H4 (cell line): ENCODE measurements at regions not wholly inside any gene's neighbourhood (a gene's known extent, or its start where the extent isn't known, plus 50 kb on each side); places are given as distances from the start of the nearest gene placed in this dataset.

Experiments
- DNase-seq: peaks from one replicate; pipeline ENCODE4 v3.0.0-alpha.2; 2015; ENCODE audit warnings: low spot score

DNA sequence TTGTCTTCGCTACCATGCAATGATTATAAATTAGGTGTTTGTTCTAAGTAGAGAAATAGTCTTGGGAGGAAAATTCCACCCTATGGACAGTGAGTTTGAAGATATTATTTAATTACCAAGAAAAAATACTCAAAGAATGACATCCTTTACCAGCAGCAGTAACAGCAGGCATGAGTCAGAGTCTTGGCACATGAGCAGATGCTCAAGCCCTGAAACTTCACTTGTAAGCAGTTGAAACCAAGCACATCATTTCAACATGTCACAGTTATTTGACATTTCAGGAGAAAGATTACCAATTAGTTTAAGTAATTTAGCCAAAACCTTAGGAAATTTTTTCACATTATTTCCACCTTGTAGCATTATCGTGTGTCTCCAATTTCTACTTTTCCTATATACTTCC is 99.2 kb downstream of the C12orf50 start:
- no peak for DNase-seq

DNA sequence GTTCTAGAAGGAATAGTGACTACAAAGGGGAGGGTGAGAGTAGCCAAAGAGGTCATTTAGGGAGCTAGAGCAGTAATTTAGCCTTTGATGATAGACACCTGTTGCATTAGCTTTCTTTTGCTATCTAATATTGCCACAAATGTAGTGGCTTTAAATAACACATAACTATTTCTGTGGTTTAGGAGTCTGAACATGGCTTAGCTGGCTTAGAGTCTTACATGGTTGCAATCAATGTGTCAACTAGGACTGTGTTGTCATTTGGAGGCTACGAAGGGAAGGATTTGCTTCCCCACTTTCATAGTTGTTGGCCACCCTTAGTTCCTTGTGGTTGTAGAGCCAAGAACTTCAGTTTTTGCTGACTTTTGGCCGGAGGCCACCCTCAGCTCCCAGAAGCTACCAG is 99.9 kb downstream of the C12orf50 start:
- no peak for DNase-seq

DNA sequence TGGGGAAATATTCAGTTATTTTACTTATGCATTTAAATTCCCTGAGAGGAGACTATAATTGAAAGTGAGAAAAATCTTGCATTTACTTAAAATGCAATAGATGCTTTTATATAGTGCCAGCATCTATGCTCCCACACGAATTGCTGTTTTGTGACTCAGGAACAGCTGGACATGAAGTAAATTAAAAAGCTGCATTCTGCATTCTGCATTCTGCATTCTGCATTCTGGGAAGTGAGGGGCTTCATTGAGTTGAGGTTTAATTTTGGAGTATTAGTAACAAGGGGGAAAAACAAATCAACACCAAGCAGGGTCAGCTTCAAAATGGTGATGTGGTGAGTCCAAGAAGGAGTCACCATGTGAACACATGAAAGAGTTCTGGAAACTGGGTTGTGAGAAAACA is 101.2 kb downstream of the C12orf50 start:
- DNase-seq: no peak

DNA sequence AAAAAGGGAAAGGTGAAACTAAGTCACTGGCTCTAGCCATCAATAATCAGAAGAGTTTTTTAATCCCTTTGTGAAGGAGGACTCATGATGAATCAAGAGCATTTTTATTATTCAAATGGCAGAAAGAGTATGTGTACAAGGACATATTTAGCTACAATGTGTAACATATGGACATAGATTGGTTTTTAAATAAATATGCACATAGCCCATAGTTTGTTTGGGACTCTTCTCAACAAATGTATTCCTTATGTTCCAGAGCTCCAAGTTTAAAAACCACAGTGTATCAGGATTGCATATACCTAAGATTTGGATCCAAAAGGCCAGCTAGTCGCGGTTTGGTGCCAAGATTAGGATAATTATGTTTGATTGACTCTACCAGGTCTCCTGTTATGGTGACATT is 104.2 kb downstream of the C12orf50 start:
- no peak for DNase-seq

DNA sequence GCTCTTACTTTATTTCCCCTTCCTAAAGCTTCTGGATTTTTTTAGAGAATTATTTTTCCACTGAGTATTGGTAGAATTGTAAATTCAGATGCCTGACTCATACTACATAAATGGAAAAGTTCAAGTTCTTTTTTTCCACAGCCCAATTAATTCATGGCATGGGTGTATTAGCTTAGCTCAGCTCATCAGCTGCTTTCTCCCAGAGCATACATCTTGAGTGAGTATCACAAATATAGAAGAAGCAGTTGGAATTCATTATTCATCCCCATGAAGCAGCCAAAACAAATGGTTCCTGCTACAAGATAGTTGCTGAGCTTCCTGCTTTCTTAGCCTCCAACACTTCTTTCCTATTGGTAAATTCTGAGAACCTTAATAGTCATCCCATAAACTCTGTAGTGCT is 105.1 kb downstream of the C12orf50 start:
- DNase-seq: no peak

DNA sequence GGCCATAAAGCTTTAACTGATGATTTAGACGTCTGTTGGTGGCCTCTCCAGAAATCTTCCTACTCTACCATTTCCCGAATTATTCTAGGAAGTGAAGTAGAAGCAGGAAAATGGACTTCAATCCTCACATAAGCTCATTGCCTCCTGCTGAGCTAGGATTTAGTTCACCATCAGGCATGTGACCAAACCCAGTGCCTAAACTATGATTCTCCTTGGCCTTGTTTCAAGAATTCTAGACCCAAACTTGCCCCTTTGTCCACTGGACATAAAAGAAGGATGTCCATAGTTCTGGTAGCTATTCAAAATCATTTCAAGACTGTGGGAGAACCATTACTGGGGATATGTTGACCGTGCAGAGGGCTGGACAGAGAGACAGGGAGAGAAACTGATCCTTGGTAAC is 105.8 kb downstream of the C12orf50 start:
- no peak for DNase-seq

DNA sequence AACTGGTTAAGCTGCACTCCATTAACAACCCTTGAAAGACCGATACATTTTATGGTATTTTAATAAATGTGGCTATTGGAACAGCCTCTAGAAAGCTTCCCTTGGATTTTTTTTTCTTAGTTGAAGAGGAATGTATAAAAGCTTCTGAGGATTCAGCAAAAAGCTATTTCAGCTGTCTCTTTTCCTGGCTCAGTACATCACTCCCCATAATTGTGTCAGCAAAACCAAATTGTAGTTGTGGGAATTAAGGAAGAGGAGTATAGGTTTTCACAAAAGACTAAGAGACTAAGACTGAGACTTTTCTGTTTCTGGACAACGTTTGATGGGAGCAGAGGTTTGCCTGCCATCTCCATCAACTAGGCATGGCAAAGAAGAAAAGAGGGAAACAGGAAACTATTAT is 106.5 kb downstream of the C12orf50 start:
- no peak for DNase-seq

DNA sequence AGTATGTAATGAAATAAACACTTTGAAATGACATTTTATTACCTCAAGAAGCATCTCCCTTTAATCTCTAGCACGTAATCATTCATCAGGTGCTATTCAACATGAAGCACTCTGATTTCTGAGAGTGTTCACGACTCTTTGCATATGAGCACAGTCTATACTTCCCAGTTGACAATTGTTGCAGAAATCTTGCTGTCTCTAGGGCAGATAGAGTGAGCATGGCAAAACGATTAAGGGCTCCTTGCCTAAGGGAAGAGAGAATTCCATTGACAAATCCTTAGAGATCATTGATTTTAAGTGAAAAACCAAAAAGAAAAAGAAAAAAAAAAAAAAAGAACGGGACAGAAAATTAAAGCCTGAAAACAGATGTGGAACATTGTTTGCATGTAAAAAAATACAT is 107.6 kb downstream of the C12orf50 start:
- no peak for DNase-seq

DNA sequence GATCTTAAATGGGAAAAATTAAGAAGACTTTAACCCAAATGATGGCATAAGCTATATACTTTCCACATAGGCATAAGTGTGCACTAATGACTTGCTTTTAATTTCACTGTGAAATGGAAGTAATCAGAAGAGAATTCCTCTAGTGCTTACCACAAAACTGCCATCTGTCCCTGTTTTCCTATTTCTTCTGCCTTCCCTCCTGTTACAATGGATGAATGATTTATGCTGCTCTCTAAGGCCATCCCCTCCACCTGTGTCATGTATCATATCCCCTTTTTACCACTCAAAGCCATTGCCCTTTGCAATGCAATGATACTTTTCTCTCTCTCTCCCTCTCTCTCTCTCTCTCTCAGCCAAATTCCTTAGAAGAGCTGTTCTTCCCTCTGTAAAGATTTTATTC is 109.1 kb downstream of the C12orf50 start:
- DNase-seq: no peak

DNA sequence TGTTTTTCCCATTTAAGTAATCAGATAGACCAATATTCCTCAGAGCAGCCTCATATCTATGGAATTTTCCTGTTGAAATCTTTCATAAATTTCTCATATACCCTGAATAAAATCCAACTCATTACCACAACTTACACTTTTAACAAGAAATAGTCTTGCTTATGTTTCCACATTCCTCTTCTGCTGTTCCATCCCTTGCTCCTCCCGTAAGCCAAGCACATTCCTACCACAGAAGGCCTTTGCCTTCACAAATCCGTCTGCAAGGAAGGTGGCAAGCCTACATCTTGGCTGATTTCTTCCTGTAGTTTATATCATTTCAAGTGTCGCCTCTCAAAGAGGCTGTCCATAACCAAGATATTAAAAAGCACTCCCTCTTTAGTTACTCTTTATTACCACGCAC is 127.7 kb downstream of the C12orf50 start:
- no peak for DNase-seq

DNA sequence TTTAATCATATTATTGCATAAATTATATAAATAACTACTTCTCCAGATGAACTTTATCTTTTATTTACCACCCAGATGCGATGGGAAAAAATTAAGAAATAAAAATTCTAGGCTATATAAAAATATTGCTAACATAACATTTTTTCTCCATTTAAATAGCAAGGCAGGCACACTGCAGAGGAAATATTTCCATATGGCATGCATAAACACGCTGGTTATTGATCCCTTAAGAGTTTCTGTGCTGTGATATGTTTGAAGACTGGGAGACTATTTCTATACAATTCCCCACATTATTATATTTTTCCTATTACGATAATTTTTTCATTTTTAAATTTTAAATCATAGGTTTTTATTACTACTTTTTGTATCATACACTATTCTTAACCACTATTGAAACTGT is 131.5 kb downstream of the C12orf50 start:
- no peak for DNase-seq

DNA sequence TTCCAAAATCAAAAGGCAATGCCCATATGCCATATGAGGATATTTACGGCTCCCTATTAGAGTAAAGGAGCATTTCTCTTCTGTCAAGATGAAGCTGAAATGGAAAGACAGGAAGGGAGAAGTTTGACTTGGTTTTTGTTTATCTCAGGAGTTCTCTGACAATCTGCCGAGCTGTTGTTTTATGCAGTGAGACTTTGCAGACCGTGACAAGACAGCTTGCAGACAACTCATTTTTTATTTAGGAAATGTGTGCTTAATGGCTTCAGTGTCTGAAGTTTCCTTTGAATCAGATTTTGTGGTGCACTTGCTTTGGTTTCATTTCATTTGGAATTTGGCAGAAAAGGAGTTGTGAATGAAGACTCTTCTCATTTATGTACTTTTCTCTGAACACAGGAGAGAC is 145.4 kb downstream of the C12orf50 start:
- DNase-seq: no peak

DNA sequence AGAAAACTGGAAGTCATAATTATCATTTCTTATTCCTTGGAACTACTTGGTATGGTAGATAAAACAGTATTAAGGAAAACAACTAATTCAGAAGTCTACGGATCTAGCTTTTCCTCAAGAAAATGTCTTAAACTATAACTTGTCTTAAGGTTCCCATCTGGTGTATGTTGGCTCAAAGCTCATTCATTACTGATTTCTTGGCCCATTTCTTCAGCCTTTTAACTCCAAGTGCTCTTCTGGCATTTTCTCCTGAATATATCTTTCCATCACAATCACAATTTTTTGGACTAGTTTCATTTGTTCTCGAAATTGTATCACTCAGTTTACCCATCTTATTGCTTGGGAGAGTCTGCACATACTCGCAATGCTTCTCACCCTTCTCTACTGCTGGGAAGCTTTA is 150.1 kb downstream of the C12orf50 start:
- no peak for DNase-seq

DNA sequence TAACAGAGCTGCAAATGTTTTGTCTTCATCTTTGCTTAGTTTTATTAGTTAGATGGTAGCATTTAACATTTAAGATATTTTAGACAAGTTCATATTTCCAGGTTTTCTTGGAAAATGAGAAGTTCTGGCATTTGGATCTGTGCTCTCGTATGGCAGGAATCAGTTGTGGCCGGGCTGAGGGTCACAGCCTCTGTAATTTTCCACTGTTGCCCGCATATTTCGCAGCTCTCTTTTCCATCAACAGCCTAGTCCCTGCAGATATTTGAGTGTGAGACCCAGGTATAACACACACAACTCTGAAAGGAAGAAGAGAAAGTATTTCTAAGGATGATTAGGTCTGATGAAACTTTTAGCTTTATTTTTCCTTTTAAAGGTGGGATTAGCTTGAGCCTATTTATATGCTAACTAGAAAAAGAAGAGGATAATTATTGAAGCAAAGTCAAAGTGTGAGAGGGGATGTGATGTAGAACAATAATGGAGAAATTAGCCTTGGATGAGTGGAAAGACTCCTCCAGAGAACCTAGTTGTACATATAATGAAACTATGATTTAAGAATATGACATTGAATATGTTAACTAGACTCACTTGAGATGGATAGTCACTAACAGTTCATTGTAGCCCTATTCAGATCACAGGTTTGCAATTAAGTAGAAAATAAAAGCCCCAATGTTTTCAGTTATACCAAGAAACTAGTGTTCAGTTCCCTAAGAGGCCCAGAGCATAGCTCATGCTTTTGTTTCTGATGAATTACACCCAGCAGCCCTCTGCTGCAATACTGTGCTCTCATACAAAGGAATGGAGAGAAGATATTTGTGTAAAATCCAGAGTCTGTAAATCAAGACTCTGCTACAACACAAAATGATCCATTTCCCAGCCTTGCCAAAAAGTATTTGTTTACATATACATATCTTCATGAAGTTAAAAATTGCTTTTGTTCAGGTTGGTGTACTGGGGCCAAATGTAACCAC is 158.4 kb downstream of the C12orf50 start:
- DNase-seq: no peak

DNA sequence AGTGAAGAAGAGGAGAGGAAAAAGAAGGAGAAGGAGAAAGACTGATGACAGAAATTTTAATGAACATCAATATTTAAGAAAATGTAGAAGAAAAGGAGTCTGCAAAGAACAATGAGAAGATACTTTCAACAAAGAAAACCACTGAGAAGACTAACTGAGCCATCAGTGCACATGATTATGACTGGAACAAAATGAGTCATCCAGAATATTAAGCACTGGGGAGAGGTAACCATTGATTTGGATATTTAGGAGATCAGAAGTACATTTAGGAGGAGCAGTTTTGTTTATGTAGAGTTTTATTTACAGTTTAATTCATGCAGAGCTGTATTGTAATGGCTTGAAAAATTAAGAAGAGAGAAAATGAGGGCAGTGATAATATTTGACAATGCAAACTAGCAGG is 159.1 kb downstream of the C12orf50 start:
- no peak for DNase-seq

DNA sequence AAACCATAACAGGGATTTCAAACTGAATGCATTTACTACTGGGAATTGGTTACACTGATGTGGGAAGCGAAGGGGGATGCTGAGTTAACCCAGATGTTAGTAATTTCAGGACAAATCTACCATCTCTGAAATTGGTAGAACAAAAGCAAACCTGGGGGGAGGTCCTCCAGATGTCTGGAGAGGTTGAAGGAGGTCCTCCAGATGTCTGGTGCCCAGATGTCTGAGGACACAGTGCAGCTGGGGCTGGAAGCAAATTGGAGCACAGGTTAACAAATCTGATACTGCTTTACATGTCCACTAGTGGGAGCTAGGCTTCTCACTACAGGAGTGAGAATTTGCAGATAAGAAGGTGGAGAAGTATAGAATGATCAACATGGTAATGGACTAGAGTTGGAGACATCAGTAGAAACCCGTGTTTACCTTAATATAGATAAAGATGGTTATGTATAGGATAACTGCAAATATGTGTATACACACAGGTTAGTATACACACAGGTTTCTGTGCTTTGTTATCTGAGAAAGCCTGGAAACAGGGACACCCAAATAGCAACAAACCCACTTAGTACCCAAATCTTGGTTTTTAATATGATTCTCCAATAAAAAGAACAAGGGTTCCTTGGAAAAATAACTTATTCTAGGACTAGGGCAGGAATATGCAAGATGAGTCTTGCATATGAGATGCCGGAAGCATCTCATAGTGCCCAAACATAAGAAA is 162.5 kb downstream of the C12orf50 start:
- peak; percentile 22 for DNase-seq

DNA sequence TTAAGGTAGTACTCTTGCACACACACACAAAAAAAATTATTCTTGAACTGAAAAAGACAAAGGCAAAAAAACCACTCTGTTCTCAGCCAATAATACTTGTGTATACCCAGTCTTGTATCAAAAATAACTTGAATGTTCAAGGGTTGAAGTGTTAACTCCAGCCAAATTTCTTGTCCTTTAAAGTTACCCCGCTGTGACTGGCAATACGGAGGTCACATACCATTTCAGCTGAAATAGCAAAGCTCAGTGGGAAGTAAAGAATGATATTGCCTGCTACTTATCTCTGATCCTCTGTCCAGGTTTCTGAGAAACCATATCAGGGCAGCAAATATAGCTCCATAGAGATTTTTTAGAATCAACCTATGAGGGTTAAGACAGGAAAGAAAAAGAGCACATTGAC is 167.4 kb downstream of the C12orf50 start:
- no peak for DNase-seq

DNA sequence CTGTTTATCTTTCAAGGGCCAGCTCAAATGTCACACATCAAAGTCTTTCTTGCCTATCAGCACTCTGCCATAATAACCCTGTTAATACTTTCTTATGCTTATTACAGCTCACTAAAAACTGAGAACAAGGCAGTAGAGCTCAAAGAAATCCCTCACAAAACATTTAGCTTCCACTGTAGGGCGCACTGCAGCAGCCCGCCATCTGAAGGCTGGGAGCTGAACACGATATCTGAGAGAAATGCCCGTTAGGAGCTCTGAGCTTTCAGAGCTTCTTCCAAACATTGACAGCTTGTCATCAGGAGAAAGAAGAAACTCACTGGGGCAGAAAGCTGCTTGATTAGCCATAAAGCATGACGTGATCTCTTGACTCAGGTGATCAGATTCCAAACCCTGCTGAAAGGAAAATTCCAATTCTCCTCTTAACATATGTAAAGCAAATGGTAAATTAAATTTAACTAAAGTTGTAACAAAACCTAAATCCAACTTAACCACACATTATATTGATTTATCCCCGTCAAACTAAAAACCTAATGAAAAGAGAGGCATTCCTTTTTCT is 175.7 kb downstream of the C12orf50 start:
- no peak for DNase-seq

DNA sequence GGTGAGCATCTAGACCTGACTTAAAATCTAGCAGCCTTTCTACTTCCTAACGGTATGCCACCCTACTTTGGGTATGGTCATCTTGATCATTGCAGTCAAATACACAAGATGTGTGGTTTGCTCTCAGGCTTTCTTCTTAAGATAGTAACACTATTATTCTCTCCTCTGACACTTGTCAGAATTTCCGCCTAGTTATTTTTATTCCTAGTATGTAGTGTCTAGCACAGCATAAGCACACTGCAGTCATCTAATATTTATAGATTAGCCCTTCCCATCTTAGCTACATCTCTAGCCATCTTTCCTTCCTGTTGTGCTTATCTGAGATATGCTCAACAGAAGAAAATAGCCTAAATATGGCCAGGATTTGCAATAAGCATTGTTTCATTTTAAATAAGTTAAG is 180.1 kb downstream of the C12orf50 start:
- DNase-seq: no peak

DNA sequence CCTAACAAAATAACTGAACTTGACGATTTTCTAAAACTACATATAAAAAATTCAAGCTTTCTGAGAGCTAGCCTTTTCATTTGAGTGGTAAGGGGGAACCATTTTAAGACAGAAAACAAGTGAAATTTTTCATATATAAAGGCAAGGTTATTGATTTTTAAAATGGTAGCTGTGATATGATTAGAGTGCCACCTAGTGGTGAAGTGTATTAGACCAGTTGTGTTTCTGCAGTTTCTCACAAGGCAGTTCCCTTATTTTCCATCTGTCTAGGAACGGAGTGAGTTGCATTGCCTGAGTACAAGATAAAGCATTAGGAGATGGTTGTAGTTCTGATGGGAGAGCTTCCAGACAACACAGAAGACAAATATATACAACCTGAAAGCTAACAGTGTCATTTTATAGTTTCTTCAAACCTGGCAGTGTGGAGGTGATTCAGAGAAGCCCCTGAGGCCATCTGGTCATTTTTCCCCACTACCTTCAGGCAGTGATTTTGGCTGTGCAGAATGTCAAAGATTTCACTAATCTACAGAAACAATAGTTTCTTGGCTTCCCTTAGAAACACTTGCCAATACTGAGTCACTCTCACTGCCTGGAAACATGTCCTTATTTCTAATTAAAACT is 180.8 kb downstream of the C12orf50 start:
- peak; percentile 50 for DNase-seq

DNA sequence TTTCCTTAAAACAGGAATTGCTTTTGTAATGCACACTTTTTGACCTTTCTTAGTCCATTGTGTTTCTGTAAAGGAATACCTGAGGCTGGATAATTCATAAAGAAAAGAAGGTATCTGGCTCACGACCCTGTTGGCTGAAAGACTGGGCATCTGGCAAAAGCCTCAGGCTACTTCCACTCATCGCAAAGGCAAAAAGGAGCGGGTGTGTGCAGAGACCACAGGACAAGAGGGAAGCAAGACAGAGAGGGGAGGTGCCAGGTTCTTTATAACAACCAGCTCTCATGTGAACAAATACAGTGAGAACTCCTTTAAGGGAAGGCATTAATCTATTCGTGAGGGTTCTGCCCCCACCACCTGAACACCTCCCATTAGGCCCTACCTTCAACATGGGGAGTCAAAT is 182.1 kb downstream of the C12orf50 start:
- no peak for DNase-seq

DNA sequence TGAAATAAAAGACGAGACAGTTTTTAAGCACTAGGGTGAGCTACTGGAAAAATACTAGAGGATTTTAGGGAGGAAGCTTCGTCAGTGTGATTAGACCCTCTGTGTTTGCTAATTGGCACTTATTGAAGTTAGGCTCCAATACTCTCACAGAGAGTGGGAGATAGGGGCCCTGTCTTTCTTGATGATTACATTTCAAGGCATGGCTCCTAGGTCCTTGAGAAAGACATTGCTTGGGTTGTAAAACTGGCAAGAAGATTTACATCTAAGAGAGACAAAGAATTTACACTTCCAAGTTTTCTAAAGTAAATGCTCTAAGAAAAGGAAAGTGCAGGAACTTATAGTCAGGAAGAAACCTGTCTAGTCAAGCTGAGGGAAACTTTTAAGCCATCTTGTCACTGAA is 183.2 kb downstream of the C12orf50 start:
- no peak for DNase-seq
